Right lobe of liver (tissue), 6 donors: ENCODE measurements at regions not wholly inside any gene's neighbourhood (a gene's known extent, or its start where the extent isn't known, plus 50 kb on each side); places are given as distances from the start of the nearest gene placed in this dataset.

Experiments
- ATAC-seq, 4 donors: fragments of 200-7000 bp; cut with Tn5 transposase; one replicate each; pipeline ENCODE4 v1.9.1; 2020; ENCODE audit warnings: mild to moderate bottlenecking in 4 of 4, moderate library complexity in 4 of 4
- DNase-seq, 3 donors: peaks; one replicate each; pipeline ENCODE4 v3.0.0-alpha.2; 2020
- H3K27ac ChIP-seq, 3 donors: fragments of 200-600 bp; one replicate each; pipeline ENCODE4 v1.8.0; 2022
- H3K27me3 ChIP-seq, 2 donors: fragments of 200-600 bp; one replicate each; pipeline ENCODE4 v1.8.0; 2022
- H3K36me3 ChIP-seq, 4 donors: fragments of 200-600 bp; sonication (generic) in 1 of 4; one replicate each; pipeline versions ENCODE4 v1.5.1 to v1.8.0; 2017 to 2022; ENCODE audit warnings: control low read depth in 1 of 4
- H3K4me1 ChIP-seq, 4 donors: fragments of 200-600 bp; sonication (generic) in 1 of 4; one replicate each; pipeline versions ENCODE4 v1.5.1 to v1.8.0; 2017 to 2022; ENCODE audit warnings: control low read depth in 1 of 4
- H3K4me3 ChIP-seq, 3 donors: fragments of 200-600 bp; one replicate each; pipeline ENCODE4 v1.8.0; 2022
- H3K9me3 ChIP-seq, 4 donors: fragments of 200-600 bp; sonication (generic) in 1 of 4; one replicate each; pipeline versions ENCODE4 v1.5.1 to v1.8.0; 2017 to 2022; ENCODE audit warnings: control low read depth in 1 of 4
- POLR2A ChIP-seq: fragments of 450-650 bp; IDR thresholded peaks from one replicate; pipeline ENCODE4 v1.6.1; 2017; ENCODE audit warnings: antibody characterized with exemption, mild to moderate bottlenecking
- WGBS: methylation state at CpG from one replicate; pipeline ENCODE4 v1.1.6; 2018; ENCODE audit warnings: low coverage, low lambda C conversion rate; ENCODE audit not compliant: insufficient coverage; ENCODE audit errors: missing lambda C conversion rate; 5-methylcytosine and 5-hydroxymethylcytosine counted together
- intact Hi-C, 2 donors: fragments of 100-400 bp; cut with DNase I; formaldehyde crosslinking; loops; one replicate each; pipeline versions ENCODE4 v1.11.2 to v1.14.1; 2022
- small RNA-seq, 2 experiments: library from RNA; depleted of rRNA; stranded (forward); fragments of <200 nt; gene quantifications; one replicate each; pipeline ENCODE3, GENCODE V24; 2016
- TF ChIP-seq, protein P1 (sequence below), 4 donors: fragments of 200-600 bp in 3 of 4; fragments of 450-650 bp in 1 of 4; IDR thresholded peaks; one replicate each; pipeline versions ENCODE4 v1.5.1 to v1.8.0; 2016 to 2022; ENCODE audit warnings: antibody characterized with exemption in 4 of 4, mild to moderate bottlenecking in 2 of 4
- donor health status: DM: no; HTN: yes; CAD: no.
- donor health status: DM: no; HTN: no; CAD: no.
- donor health status: DM: no; HTN: no; CAD: no.
- donor health status: DM: no; HTN: yes; CAD: no.
- donor health status: DM: no; HTN: yes; CAD: no.

DNA sequence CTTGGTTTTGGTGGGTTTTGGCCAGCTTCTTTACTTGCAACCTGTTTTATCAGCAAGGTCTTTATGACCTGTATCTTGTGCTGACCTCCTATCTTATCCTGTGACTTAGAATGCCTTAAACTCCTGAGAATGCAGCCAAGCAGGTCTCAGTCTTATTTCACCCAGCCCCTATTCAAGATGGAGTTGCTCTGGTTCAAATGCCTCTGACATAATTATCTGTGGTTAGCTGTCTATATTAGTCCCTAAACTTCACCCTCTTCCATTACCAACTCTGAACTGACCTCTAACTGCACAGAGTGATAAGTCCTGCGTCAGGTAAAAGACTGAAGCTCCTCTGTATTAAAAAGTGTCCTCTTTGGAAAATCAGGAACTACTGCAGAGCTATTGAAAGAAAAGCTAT is 61.9 kb upstream of the CD96 start:
- WGBS = 78% methylated on average over 1 of the region's 1 CpG

DNA sequence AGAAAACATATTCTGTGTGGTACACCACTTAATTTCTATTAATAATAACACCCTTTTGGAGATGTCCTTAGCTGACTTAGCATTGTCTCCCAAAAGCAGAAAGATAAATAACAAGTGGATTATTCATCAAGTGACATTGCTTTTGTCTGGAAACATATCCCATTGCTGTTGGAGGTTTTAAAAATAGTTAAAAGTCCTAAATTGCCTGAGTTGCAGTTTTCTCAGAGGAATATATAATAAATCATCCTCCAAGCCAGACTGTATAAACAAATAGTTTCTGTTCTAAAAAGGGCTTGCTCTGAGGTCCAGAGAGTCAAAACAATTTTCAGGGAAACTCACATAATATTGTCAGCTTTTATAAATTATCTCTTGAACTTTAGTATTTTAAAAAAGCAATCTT is 60.4 kb upstream of the CD96 start:
- Histone ChIP-seq H3K36me3 (no peaks in the 10 kb centered on the region), H3K9me3 (no peaks in the 10 kb centered on the region), H3K27me3 (no peaks in the 10 kb centered on the region), H3K4me3 (no peak overlapping the region), H3K4me1 (no peaks in the 10 kb centered on the region), H3K27ac (no peak overlapping the region)
- intact Hi-C loops = no loop called here
- no peak for DNase-seq
- TF ChIP-seq, protein P1, sequence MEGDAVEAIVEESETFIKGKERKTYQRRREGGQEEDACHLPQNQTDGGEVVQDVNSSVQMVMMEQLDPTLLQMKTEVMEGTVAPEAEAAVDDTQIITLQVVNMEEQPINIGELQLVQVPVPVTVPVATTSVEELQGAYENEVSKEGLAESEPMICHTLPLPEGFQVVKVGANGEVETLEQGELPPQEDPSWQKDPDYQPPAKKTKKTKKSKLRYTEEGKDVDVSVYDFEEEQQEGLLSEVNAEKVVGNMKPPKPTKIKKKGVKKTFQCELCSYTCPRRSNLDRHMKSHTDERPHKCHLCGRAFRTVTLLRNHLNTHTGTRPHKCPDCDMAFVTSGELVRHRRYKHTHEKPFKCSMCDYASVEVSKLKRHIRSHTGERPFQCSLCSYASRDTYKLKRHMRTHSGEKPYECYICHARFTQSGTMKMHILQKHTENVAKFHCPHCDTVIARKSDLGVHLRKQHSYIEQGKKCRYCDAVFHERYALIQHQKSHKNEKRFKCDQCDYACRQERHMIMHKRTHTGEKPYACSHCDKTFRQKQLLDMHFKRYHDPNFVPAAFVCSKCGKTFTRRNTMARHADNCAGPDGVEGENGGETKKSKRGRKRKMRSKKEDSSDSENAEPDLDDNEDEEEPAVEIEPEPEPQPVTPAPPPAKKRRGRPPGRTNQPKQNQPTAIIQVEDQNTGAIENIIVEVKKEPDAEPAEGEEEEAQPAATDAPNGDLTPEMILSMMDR (IDR thresholded peaks at IDR 0.05) = no peak
- TF ChIP-seq POLR2A = no peak
- ATAC-seq = no peak

More for the DNA sequence above, 61.9 kb upstream of the CD96 start:
- no peak for DNase-seq
- Histone ChIP-seq H3K4me1 (no peaks in the 10 kb centered on the region), H3K27ac (no peak overlapping the region), H3K4me3 (no peak overlapping the region), H3K36me3 (no peaks in the 10 kb centered on the region), H3K9me3 (no peaks in the 10 kb centered on the region), H3K27me3 (no peaks in the 10 kb centered on the region)
- intact Hi-C loops = no loop called here
- TF ChIP-seq, protein P1 (IDR thresholded peaks at IDR 0.05) = no peak
- TF ChIP-seq POLR2A = no peak
- ATAC-seq = no peak

DNA sequence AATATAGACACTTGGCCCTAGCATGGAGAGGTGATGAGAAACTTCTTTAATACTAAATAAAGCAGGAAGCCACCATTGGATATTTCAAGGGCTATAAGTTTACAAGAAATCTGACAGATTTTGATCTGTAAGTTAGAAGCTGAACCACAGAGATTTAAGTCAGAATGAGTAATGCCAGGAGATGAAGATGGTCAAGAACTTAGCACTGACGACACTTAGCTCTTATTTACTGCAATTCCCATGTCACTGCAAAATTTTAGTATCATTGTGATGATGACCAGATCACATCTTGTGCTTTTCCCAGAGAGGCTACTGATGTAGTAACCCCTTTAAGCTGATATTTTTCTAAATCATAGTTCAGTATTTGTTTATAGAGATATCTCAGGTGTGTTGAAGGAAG is 59.4 kb upstream of the CD96 start:
- H3K4me1 ChIP-seq = no peaks in the 10 kb centered on the region
- no peaks in the 10 kb centered on the region for H3K36me3 ChIP-seq
- no peaks in the 10 kb centered on the region for H3K27me3 ChIP-seq
- no CpG with 5 or more reads among the region's 1 CpG for WGBS
- H3K9me3 ChIP-seq = no peaks in the 10 kb centered on the region
- no peak overlapping the region for H3K4me3 ChIP-seq
- intact Hi-C loops = no loop called here
- TF ChIP-seq, protein P1 (IDR thresholded peaks at IDR 0.05) = no peak
- no peak for TF ChIP-seq POLR2A
- no peak overlapping the region for H3K27ac ChIP-seq
- ATAC-seq (no peak), DNase-seq (no peak)

DNA sequence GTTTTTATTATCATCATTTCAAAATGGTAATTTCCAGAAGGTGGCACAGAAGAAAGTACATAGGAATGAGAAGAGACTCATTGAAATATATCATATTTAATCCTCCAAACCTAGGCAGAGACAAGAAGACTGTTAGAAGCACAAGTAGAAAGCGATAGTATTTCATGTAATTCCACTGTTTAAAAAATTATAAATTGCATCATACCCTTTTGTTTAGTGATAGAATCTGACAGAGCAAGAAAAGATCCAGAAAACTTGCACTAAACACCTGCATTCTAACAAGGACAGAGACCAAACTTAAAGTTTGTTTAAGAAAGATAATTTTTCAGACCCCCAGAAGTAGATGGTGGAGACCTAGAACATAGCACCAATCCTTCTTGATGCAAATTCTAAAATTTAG is 56.9 kb upstream of the CD96 start:
- Histone ChIP-seq H3K9me3 (no peaks in the 10 kb centered on the region), H3K36me3 (no peaks in the 10 kb centered on the region), H3K27ac (no peak overlapping the region), H3K4me3 (no peak overlapping the region), H3K4me1 (no peaks in the 10 kb centered on the region), H3K27me3 (no peaks in the 10 kb centered on the region)
- TF ChIP-seq POLR2A = no peak
- TF ChIP-seq, protein P1 (IDR thresholded peaks at IDR 0.05) = no peak
- no peak for ATAC-seq
- DNase-seq = no peak
- 81% methylated on average over 1 of the region's 1 CpG for WGBS
- intact Hi-C loops = no loop called here

Small RNA genes in the stretch of these regions (small RNA-seq; reads per million reads assigned to genes)
- 0 reads per million in 2 experiments for gene ATP6V0CP2
